Adrenal gland (tissue), 9 donors: ENCODE measurements at regions not wholly inside any gene's neighbourhood (a gene's known extent, or its start where the extent isn't known, plus 50 kb on each side); places are given as distances from the start of the nearest gene placed in this dataset.

Experiments
- DNase-seq, 7 donors: peaks; one replicate each; pipeline ENCODE4 v3.0.0-alpha.2; 2019 to 2020
- H3K27ac ChIP-seq, 5 donors: fragments of 200-600 bp; sonication (generic) in 4 of 5; 1 replicate in 3 of 5; 2 replicates in 2 of 5; pipeline versions ENCODE4 v1.5.1 to v1.8.0; 2016 to 2020; ENCODE audit warnings: mild to moderate bottlenecking in 1 of 5
- H3K27me3 ChIP-seq: fragments of 200-600 bp; 2 replicates; pipeline ENCODE4 v1.8.0; 2021
- H3K36me3 ChIP-seq, 2 donors: fragments of 200-600 bp; replicated peaks in 1 of 2; 1 replicate in 1 of 2; 2 replicates in 1 of 2; pipeline versions ENCODE4 v1.5.1 to v1.8.0; 2018 to 2022
- H3K4me1 ChIP-seq, 2 donors: fragments of 200-600 bp; replicated peaks in 1 of 2; 1 replicate in 1 of 2; 2 replicates in 1 of 2; pipeline versions ENCODE4 v1.5.1 to v1.8.0; 2018 to 2021
- H3K4me3 ChIP-seq, 4 donors: fragments of 200-600 bp; sonication (generic) in 3 of 4; one replicate each; pipeline ENCODE4 v1.5.1; 2016 to 2018
- H3K9me3 ChIP-seq, 3 donors: fragments of 200-600 bp; sonication (generic) in 1 of 3; replicated peaks in 1 of 3; 1 replicate in 2 of 3; 2 replicates in 1 of 3; pipeline versions ENCODE4 v1.5.1 to v1.8.0; 2016 to 2021
- CTCF ChIP-seq, 6 experiments: fragments of 450-650 bp in 4 of 6; fragments of 200-600 bp in 2 of 6; sonication (generic) in 1 of 6; IDR thresholded peaks; 1 replicate in 5 of 6; 2 replicates in 1 of 6; pipeline versions ENCODE4 v1.5.1 to v1.8.0; 2016 to 2021; ENCODE audit warnings: antibody characterized with exemption in 6 of 6, mild to moderate bottlenecking in 2 of 6, moderate library complexity in 1 of 6
- POLR2A ChIP-seq, 2 donors: fragments of 450-650 bp; IDR thresholded peaks; one replicate each; pipeline ENCODE4 v1.6.1; 2017; ENCODE audit warnings: antibody characterized with exemption in 2 of 2, mild to moderate bottlenecking in 2 of 2, moderate library complexity in 1 of 2
- WGBS, 4 donors: extraction: QIAGEN DNeasy Blood & Tissue Kit in 2 of 4; methylation state at CpG; one replicate each; pipeline versions ENCODE4 v1.1.5 to v1.1.7; 2013 to 2017; 5-methylcytosine and 5-hydroxymethylcytosine counted together
- intact Hi-C, 2 donors: fragments of 100-400 bp; cut with DNase I; formaldehyde crosslinking; loops; one replicate each; pipeline versions ENCODE4 v1.14.1 to v1.15.0; 2022 to 2023
- donor health status: healthy with polysubstance abuse.
- donor health status: Bipolar disorder and iron deficiency.
- donor health status: DM: yes; HTN: yes; CAD: no.
- donor health status: DM: no; HTN: no; CAD: no.
- donor health status: DM: no; HTN: no; CAD: no.

GRCh38 chr11:131231317-131231940, 139.0 kb upstream of the NTM start:
- Histone ChIP-seq H3K36me3 (no peaks in the 10 kb centered on the region), H3K4me3 (no peak overlapping the region), H3K27ac (no peak overlapping the region), H3K9me3 (no peaks in the 10 kb centered on the region), H3K27me3 (no peaks in the 10 kb centered on the region), H3K4me1 (no peaks in the 10 kb centered on the region)
- DNase-seq = no peak
- WGBS, 4 donors = 74 to 82% (median 75%) methylated on average over 6 of the region's 6 CpGs
- intact Hi-C loops = no loop called here
- TF ChIP-seq POLR2A (IDR thresholded peaks at IDR 0.05) = no peak
- no peak for TF ChIP-seq CTCF (IDR thresholded peaks at IDR 0.05)

- no peak for TF ChIP-seq CTCF (IDR thresholded peaks at IDR 0.05)
- TF ChIP-seq POLR2A (IDR thresholded peaks at IDR 0.05) = no peak
- H3K4me3 ChIP-seq = no peak overlapping the region
- no peak for DNase-seq
- intact Hi-C loops = no loop called here
- H3K27me3 ChIP-seq = no peaks in the 10 kb centered on the region
- no peaks in the 10 kb centered on the region for H3K36me3 ChIP-seq
- no peaks in the 10 kb centered on the region for H3K4me1 ChIP-seq
- 54 to 65% (median 61%) methylated on average over 4 of the region's 4 CpGs for WGBS, 4 donors
- H3K9me3 ChIP-seq = no peaks in the 10 kb centered on the region
- H3K27ac ChIP-seq = no peak overlapping the region
These were observed 138.2 kb upstream of the NTM start for GRCh38 chr11:131232261-131232660.

GRCh38 chr11:131234221-131234620, 136.2 kb upstream of the NTM start:
- Histone ChIP-seq H3K4me3 (no peak overlapping the region), H3K27me3 (no peaks in the 10 kb centered on the region), H3K36me3 (no peaks in the 10 kb centered on the region), H3K9me3 (no peaks in the 10 kb centered on the region), H3K4me1 (no peaks in the 10 kb centered on the region), H3K27ac (no peak overlapping the region)
- intact Hi-C loops = no loop called here
- WGBS, 4 donors = 84 to 91% (median 87%) methylated on average over 15 of the region's 15 CpGs
- DNase-seq = no peak
- TF ChIP-seq POLR2A (IDR thresholded peaks at IDR 0.05) (no peak), CTCF (IDR thresholded peaks at IDR 0.05) (no peak)

- no peaks in the 10 kb centered on the region for H3K4me1 ChIP-seq
- DNase-seq = no peak
- H3K27me3 ChIP-seq = no peaks in the 10 kb centered on the region
- no peaks in the 10 kb centered on the region for H3K9me3 ChIP-seq
- H3K36me3 ChIP-seq = no peaks in the 10 kb centered on the region
- intact Hi-C loops = no loop called here
- TF ChIP-seq CTCF (IDR thresholded peaks at IDR 0.05) = no peak
- no peak for TF ChIP-seq POLR2A (IDR thresholded peaks at IDR 0.05)
- WGBS, 4 donors = 64 to 76% (median 68%) methylated on average over 20 of the region's 20 CpGs
- H3K27ac ChIP-seq = no peak overlapping the region
- no peak overlapping the region for H3K4me3 ChIP-seq
These were observed 134.8 kb upstream of the NTM start for GRCh38 chr11:131235328-131236298.
